HG03280 (cell line): ENCODE measurements at regions not wholly inside any gene's neighbourhood (a gene's known extent, or its start where the extent isn't known, plus 50 kb on each side); places are given as distances from the start of the nearest gene placed in this dataset.

Source experiments
- ATAC-seq: cut with Tn5 transposase; IDR thresholded peaks from one replicate; pipeline ENCODE4 v1.9.1; 2021; ENCODE audit warnings: mild to moderate bottlenecking, moderate library complexity; ENCODE audit not compliant: unreplicated experiment

DNA sequence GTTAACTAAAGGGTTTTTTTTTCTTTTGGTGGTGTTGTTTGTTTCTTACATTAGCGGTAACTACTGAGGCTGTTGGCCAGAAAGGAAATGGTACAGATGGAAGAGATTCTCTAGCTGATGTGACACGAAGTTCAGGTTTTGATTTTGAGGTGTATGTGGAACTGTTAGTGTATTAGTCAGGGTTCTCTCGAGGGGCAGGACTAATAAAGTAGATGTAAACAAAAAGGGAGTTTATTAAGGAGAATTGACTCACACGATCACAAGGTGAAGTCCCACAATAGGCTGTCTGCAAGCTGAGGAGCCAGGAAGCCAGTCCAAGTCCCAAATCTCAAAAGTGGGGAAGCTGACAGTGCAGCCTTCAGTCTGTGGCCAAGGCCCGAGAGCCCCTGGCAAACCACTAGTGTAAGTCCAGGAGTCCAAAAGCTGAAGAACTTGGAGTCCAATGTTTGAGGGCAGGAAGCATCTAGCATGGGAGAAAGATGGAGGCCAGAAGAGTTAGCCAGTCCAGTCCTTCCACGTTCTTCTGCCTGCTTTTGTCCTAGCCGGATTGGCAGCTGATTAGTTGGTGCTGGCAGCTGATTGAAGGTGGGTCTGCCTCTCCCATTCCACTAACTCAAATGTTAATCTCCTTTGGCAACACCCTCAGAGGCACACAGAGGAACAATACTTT, 577.6 kb downstream of the EFNB2 start:
- no peak for ATAC-seq

DNA sequence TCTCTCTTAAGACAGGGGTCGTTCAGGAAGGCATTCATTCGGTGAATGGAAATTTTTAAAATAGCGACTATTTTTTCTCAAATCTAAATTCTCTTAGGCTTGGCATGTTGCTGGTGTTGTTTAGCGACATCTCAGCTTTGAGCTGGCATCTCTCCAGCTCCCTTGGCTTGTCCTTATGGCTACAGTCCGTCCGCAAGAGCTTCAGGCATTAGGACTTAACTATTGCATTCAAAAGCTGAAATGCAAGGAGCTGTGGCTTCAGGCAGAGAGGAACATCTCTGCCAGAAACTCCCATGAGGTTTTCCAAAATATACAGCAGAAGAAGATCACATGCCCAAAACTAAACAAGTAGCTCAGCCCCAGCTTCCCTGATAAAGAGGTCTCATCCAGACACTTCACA, 578.5 kb downstream of the EFNB2 start:
- ATAC-seq: no peak

DNA sequence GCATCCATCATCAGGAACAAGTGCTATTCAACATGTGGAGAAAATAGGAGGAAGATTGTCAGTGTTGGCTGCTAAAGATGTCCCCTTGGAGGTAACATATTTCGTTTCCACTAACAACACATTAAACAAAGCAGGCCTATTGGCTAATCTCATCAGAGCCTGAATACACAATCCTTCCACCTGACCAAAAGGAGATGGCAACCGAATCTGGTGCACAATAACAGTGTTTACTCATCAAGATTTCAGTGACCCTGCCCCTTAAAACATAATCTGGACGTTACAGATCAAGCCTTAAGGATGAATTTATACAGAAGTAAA, 582.5 kb downstream of the EFNB2 start:
- no peak for ATAC-seq

DNA sequence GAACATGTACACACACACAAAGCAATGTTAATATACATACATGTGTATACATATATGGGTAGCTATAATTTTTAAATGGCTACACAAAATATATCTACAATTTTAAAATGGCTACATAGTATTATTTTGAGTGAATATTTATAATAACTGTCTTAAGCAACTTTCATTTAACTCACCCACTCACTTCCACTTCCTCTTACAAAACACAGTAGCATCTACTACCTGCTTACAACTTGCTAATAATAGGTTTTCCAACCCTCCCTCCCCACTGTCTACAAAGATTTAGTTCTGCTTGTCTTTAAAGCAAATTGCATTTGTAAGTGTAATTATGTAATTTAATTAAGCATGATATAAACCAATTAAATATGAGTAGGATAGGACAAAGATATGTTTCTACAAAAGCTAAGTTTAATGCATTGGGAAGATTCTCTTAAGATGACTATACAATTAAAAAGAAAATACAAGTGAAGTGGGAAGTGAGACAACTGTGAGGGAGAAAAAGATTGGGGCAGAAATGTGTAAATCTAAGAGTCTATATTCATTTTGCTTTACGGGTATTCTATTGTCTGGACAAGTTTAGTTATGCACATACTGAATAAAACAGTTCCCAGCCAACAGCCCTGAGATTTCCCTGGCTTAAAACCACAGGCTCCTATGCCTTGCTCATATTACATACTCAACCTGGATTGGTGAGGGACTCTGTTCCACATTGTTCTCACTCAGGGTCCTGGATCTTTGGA, 583.1 kb downstream of the EFNB2 start:
- ATAC-seq: no peak

DNA sequence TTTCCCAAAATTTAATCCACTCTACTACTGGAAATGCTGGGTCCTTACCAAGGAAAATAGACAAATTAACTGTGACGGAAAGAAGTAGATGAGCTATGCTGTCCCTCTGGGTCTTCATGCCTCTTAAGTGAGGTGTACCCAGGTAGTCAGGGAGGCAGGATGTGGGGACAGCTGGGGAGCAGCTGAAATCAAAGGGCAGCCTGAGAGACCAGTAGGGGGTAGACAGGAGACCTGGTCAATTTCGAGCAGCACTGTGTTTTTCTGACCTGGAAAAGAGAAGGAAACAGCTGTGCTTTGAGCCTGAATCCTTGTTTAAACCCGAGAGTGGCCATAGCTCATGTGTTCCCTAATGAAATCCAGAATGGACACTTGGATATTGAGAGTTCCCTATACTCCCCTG, 587.3 kb downstream of the EFNB2 start:
- no peak for ATAC-seq

DNA sequence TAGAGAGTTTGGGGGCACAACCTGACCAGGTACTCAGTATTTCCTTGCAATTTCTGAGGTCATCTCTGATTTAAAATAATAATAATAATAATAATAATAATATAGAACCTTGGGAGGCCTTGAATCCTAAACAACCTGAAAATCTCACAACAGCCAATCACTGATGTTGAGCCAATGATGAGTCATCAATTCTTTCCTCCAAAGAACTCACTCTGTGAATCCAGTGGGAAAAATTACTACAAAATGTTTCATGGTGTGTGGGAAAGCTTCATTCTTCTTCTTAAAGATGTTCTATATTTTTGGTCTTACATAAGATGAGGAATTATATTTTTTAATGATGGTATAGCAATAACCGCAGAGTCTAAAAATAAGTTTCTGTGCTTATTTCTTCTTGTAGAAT, 594.6 kb downstream of the EFNB2 start:
- ATAC-seq: no peak

DNA sequence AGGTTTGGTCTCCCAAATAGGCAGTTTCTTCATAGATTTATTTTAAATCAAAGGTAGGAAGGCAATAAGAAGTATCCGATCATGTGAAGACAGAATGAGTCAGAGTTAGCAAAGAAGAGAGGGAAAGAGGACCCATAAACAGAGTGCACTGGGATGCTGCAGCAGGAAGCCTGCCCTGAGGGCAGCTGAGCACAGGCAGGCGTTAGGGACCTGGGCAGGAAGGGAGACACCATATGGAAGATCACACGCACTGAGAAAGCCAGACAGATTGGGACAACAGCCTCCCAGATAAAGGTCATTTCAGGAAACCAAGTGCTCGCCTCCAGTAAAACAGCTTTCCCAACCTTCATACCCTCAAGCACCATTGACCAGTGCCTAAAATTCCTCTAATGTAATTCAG, 598.0 kb downstream of the EFNB2 start:
- no peak for ATAC-seq

DNA sequence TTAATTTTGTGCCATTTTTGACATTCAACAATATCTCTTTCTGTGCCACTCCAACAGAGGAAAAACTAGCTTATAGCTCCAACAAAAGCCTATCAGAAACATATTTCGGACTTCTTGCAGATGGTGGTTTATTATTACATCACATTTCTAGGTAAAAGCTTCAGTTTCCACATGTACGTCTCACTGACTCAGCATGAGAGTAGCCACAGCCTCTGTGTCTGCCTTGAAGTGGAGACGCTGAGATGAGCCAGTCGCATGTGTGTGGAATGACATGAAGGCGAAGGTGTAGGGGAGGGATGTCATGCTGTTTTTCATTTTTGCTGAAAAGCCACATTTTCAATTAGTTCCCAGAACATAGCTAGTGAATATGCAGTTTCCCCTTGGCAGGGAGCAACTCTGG, 598.6 kb downstream of the EFNB2 start:
- no peak for ATAC-seq

DNA sequence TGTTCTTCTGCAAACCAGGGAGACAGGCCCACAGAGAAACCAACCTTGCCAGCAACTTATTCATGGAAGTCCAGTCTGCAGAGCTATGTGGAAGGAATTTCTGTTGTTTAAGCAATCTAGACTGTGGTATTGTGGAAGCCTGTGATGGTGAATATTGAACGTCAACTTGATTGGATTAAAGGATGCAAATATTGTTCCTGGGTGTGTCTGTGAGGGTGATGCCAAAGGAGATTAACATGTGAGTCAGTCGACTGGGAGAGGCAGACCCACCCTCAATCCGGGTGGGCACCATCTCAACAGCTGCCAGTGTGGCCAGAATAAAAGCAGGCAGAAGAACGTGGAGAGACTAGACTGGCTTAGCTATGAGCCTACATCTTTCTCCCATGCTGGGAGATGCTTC, 606.0 kb downstream of the EFNB2 start:
- ATAC-seq: no peak

DNA sequence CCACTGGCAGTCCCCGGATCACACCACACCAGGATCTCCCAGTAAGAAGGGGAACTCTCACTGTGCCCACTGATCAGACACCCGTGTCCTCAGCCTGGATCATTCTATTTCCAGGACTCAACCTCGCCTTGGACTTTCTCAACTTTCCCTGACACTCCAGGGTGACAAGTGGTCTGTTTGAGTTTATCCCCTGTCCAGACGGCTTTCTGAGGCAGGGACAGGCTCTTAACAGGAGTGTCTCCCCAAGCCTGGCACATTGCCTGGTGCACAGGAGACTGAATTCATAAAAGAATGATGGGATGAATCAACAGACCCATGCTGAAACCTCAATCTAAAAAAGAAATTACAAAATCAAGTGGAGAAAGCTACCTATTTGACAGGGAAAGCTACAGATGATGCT, 606.6 kb downstream of the EFNB2 start:
- no peak for ATAC-seq

DNA sequence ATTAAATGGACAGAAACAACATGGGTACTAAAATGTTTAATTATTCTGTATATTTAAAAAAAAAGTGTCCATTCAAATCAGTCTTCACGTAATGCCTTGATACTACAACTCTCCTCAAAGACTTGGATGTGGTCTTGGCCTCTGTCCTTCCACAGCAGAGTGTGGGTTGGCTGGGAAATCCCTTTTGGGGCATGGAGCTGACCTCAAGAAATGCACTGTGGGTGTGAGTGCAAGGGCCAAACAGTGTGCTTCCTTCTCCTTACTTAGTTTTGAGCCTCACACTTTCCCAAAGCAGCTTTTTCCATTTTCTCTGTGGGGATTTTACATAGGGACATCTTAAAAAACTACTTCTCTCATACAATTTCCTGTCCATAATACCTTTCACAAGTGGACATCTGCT, 607.4 kb downstream of the EFNB2 start:
- no peak for ATAC-seq

DNA sequence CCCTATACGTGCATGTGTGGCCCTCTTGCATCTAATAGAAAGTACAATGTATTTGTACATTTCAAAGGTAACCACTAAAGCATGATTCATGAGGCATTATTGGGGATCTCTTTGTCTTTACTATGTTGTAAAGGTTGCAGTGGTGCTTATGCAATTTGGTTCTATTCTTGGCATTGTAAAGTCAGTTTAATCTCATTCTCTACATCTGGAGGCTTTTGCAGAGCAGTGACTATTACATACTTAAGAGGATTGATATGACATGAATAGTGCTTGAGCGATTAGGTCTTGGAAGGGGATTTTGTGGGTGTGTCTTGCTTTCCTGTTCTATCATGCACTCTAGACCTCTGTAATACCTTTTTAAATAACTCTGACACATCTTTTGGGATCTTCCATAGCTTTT, 610.0 kb downstream of the EFNB2 start:
- ATAC-seq: no peak

DNA sequence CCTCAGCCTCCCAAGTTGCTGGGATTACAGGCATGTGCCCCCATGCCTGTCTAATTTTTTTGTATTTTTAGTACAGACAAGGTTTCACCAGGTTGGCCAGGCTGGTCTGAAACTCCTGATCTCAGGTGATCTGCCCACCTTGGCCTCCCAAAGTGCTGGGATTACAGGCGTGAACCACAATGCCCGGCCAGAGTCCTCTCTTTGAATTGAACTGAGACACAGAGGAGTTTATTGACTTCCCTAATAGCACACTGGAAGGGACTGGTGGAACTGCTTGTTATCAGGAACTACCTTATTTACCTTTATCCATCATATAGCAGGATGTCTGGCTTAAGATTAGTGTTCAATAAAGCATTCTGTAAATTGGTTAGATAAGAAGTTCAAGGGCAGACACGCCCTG, 613.8 kb downstream of the EFNB2 start:
- no peak for ATAC-seq

DNA sequence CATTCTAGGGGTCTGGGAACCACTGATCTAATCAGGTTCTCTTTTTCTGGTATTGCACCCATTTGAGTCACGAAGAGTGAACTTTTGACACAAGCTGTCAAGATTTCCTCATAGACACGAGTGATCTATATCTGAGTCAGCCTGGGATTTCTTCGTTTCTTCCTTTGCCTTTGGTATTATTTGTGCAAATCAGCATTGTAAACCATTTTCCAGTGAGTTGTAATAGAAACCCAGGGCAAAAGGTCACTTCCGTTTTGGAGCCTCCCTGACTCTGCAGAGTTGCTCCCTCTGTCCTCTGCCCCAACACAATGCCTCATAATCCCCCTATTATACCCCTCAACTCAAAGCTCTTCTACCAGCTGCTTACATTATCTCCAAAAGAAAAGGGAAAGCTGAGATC, 615.1 kb downstream of the EFNB2 start:
- no peak for ATAC-seq

DNA sequence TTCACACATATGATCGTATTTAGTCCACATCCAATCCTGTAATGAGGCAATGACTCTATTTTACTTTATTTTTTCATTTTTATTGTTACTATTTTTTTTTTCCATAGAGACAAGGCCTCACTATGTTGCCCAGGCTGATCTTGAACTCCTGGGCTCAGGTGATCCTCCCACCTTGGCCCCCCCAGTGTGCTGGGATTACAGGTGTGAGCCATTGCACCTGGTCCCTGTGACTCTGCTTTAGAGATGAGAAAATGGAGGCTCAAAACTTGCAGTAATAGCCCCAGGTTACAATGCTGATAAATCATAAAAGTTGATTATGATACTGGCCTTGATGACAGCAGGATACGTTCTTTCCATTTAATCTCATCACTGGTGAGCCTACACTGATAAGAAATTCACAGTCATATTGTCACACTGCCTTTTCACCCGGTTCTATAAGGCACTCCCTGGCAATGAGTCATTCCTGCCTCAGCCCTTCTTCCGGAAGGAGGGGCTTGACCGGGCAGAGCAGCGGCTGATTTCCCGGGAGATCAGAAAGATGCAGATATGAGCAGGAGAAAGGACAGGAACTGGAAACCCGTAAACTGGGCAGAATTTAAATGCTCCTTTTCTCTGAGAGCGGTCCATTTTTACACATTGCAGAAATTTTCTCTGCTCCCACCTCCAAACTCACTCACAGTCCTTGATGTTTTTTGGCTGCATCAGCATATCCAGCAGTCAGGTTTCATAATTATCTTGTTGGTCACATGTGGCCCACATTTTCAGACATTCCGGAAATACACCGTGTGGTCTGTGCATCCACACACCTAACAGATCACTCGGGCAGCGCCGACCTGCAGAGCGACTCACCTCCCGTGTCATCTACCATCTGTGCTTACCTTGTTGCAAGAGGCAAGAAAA, 616.4 kb downstream of the EFNB2 start:
- no peak for ATAC-seq

DNA sequence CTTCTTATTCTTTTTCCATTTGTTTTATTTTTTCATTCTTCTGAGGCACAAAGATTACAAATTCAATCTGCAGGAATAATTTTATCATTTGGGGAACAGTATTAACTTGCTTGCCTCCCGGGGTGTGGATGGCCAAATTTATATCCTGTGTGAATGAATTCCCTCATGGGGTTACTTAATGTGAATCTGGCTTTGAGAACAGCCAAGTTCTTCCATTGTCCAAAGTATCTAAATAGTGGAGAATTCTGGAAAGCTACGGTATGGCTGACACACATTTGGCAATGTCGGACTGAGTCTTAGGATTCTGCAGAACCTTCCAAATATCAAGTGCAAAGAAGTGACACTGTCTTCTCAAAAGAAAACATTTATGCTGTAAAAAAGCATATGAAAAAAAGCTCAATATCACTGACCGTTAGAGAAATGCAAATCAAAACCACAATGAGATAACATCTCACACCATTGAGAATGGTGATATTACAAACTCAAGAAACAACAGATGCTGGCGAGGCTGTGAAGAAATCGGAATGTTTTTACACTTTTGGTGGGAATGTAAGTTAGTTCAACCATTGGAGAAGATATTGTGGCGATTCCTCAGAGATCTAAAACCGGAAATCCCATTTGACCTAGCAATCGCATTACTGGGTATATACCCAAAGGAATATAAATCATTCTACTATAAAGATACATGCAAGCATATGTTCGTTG, 620.2 kb downstream of the EFNB2 start:
- ATAC-seq: no peak

DNA sequence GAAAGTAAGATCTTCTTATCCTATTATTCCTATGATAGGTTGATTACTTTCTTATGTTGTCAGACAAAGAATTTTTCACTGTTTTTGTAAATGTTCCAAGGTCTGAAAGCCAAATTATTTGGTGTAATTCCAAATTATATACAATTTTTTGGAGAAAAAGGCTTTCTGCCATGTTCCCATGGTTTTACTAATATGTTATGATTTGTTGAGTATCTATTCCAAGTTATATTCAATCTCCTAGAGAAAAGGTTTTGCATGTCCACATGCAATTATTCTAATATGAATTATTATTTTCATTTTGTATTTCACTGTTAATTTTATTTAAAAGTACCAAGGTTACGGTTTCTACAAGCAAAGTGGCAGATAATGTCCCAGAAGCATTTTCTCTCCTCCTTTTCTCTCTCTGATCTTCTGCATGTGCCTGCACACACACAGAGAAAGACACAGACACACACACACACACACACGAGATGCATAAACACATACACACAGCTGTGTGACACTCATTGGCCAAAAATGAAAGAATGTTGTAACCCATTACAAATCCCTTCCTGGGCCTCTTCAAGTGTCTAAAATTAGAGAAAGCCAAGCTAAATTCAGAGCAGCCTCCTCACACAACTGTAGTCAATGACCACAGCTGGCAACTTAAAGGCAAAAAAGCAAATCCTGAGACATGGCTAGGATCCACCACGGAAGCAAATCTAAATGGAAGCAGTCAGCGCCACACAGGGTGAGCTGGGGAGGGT, 621.0 kb downstream of the EFNB2 start:
- ATAC-seq: no peak

DNA sequence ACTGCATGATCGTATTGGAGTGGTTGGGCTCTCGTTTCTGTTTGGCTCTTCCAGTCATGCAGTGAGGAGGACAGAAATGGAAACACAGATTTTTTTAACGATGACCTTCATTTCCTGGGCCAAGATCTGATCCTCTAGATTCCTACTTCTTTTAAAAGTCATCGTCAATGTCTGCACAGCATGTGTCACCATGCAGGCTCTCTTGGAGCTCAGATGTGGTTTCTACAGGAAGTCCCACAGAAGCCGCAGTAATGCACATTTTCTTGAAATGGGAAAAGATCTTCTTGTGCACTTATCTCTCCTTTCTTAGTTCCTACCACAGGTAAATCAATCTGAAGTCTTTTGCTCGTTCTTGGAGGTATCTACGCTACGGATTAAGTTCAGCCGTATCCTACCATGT, 626.9 kb downstream of the EFNB2 start:
- ATAC-seq: no peak

DNA sequence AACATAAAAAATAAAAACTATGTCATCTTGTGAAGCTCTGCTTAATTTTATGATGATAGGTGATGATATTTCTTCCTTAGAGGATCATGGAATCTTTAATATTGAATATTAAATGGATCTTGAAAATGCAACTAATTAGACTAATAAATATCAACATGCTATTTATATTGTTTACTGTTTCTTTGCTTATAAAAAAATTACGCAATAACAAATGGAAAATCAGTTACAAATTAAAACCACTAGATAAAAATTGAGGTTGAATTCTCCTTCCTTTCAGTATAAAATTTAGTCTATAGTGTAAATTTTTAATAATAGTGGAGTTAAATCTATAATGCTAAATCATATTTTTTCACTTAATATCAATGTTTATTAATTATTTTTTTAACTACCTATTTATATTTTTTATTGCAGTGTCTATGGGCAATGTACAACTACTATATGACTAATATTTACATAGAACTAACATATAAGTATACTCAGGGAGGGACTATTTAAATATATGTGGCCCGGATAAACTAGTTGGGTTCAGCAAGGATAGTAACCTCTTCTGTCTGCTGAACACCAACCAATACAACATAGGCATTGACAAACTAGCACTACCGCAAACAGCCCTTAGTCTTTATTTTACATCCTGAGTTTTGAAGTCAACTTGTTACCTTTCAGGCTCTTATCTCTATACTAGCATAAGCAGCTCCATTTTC, 628.0 kb downstream of the EFNB2 start:
- no peak for ATAC-seq

DNA sequence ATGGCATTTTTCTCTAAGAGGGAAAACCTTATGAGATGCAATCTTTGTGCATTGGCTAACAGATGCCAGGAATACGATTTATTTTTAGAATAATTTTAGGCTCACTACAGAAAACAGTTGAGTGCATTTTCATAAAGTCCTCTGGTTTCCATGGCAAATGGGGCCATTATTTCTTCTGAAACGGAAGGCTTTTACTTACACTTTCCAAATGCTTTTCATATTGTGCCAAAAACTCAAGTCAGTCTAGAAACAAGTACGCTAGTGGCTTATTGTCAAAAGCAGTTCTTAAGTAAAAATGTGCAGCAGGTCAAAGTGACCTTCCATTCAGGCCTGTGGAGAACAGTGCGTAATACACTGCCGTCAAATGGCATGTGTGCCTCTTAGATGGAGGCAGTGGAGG, 628.7 kb downstream of the EFNB2 start:
- no peak for ATAC-seq
